ENCODE measurements at regions not wholly inside any gene's neighbourhood (a gene's known extent, or its start where the extent isn't known, plus 50 kb on each side); places are given as distances from the start of the nearest gene placed in this dataset.

- no peak for TF ChIP-seq CTCF (IDR thresholded peaks at IDR 0.05)
- no peak for TF ChIP-seq POLR2AphosphoS5 (IDR thresholded peaks at IDR 0.05)
Observed at GRCh38 chr16:60091071-60091470, 1357.0 kb upstream of the GOT2 start.
